SK-N-SH (cell line): ENCODE measurements at regions not wholly inside any gene's neighbourhood (a gene's known extent, or its start where the extent isn't known, plus 50 kb on each side); places are given as distances from the start of the nearest gene placed in this dataset.

Source experiments
- CTCF ChIP-seq: fragments of 200-600 bp; sonication (generic); IDR thresholded peaks from 2 replicates; pipeline ENCODE4 v1.6.1; 2017; ENCODE audit warnings: antibody characterized with exemption, mild to moderate bottlenecking, moderate library complexity
- GABPA ChIP-seq: IDR thresholded peaks from 2 replicates; pipeline ENCODE4 v1.4.0; 2012; ENCODE audit warnings: low read depth, mild to moderate bottlenecking
- POLR2AphosphoS5 ChIP-seq: IDR thresholded peaks from 2 replicates; pipeline ENCODE4 v1.6.1; 2012; ENCODE audit warnings: low read depth, low read length
- RCOR1 ChIP-seq: fragments of 150-350 bp; IDR thresholded peaks from 2 replicates; pipeline ENCODE4 v1.6.1; 2017; ENCODE audit warnings: antibody characterized with exemption, low read length

GRCh38 chr6:165941249-165941775 lies 226.3 kb downstream of the TBXT start:
- TF ChIP-seq RCOR1 (no peak), GABPA (no peak), CTCF (no peak), POLR2AphosphoS5 (no peak)
